ENCODE measurements at regions not wholly inside any gene's neighbourhood (a gene's known extent, or its start where the extent isn't known, plus 50 kb on each side); places are given as distances from the start of the nearest gene placed in this dataset.

DNA sequence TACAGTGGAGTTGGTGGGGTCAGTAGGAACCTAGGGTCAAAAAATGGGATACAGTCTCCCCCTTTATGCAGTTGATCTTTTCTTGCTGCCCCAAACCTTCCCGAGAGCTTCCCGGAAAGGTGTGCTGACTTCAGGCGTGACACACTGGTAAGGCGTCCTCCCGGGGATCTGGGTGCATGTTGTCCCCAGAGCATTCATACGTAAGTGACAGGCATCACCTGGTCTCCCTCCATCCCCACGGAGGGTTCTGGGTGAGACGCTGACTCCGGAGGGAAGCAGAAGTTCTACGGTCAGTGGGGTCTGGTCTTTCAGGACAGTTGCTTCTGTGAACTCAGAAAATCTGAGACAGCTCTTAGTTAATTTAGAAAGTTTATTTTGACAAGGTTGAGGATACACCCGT lies 159.6 kb upstream of the RTL1 start:
- Histone ChIP-seq H3K27me3 (ENCODE audit: insufficient read depth, low read depth) (peaks cover 4% of the 10 kb centered on the region; the same call in 1 of the 2 replicates), H4K20me1 (ENCODE audit: insufficient read depth) (no peaks in the 10 kb centered on the region), H3K4me1 (ENCODE audit: low read depth, poor library complexity, severe bottlenecking) (no peaks in the 10 kb centered on the region), H3K79me2 (ENCODE audit: insufficient read depth, low read depth) (no peaks in the 10 kb centered on the region), H3K4me2 (no peak overlapping the region), H3K4me3 (IDR thresholded peaks at IDR 0.05; ENCODE audit: insufficient read depth, low read depth, low read length) (no peak overlapping the region), H3K9ac (no peak overlapping the region), H3K27ac (no peak overlapping the region), H2AFZ (ENCODE audit: low read depth) (no peak overlapping the region), H3K36me3 (ENCODE audit: insufficient read depth) (no peaks in the 10 kb centered on the region)
- TF ChIP-seq, protein P1, sequence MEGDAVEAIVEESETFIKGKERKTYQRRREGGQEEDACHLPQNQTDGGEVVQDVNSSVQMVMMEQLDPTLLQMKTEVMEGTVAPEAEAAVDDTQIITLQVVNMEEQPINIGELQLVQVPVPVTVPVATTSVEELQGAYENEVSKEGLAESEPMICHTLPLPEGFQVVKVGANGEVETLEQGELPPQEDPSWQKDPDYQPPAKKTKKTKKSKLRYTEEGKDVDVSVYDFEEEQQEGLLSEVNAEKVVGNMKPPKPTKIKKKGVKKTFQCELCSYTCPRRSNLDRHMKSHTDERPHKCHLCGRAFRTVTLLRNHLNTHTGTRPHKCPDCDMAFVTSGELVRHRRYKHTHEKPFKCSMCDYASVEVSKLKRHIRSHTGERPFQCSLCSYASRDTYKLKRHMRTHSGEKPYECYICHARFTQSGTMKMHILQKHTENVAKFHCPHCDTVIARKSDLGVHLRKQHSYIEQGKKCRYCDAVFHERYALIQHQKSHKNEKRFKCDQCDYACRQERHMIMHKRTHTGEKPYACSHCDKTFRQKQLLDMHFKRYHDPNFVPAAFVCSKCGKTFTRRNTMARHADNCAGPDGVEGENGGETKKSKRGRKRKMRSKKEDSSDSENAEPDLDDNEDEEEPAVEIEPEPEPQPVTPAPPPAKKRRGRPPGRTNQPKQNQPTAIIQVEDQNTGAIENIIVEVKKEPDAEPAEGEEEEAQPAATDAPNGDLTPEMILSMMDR (conservative IDR thresholded peaks at IDR 0.05; ENCODE audit: low read depth, low read length) = no peak

GRCh38 chr14:101064121-101064661 lies 160.7 kb upstream of the RTL1 start:
- no peak overlapping the region for H3K9ac ChIP-seq
- H3K4me2 ChIP-seq = no peak overlapping the region
- no peaks in the 10 kb centered on the region for H3K79me2 ChIP-seq (ENCODE audit: insufficient read depth, low read depth)
- no peaks in the 10 kb centered on the region for H3K4me1 ChIP-seq (ENCODE audit: low read depth, poor library complexity, severe bottlenecking)
- H4K20me1 ChIP-seq (ENCODE audit: insufficient read depth) = no peaks in the 10 kb centered on the region
- TF ChIP-seq, protein P1 (conservative IDR thresholded peaks at IDR 0.05; ENCODE audit: low read depth, low read length) = no peak
- no peak overlapping the region for H3K4me3 ChIP-seq (IDR thresholded peaks at IDR 0.05; ENCODE audit: insufficient read depth, low read depth, low read length)
- no peak overlapping the region for H3K27ac ChIP-seq
- no peak overlapping the region for H2AFZ ChIP-seq (ENCODE audit: low read depth)
- H3K27me3 ChIP-seq (ENCODE audit: insufficient read depth, low read depth) = peaks cover 7% of the 10 kb centered on the region
- H3K36me3 ChIP-seq (ENCODE audit: insufficient read depth) = no peaks in the 10 kb centered on the region

GRCh38 chr14:101064718-101065117 lies 161.2 kb upstream of the RTL1 start:
- TF ChIP-seq, protein P1 (conservative IDR thresholded peaks at IDR 0.05; ENCODE audit: low read depth, low read length) = no peak
- H2AFZ ChIP-seq (ENCODE audit: low read depth) = no peak overlapping the region
- no peaks in the 10 kb centered on the region for H3K79me2 ChIP-seq (ENCODE audit: insufficient read depth, low read depth)
- no peak overlapping the region for H3K4me2 ChIP-seq
- no peaks in the 10 kb centered on the region for H4K20me1 ChIP-seq (ENCODE audit: insufficient read depth)
- H3K4me1 ChIP-seq (ENCODE audit: low read depth, poor library complexity, severe bottlenecking) = no peaks in the 10 kb centered on the region
- no peak overlapping the region for H3K4me3 ChIP-seq (IDR thresholded peaks at IDR 0.05; ENCODE audit: insufficient read depth, low read depth, low read length)
- no peaks in the 10 kb centered on the region for H3K36me3 ChIP-seq (ENCODE audit: insufficient read depth)
- H3K27ac ChIP-seq = no peak overlapping the region
- no peak overlapping the region for H3K9ac ChIP-seq
- peaks cover 8% of the 10 kb centered on the region for H3K27me3 ChIP-seq (ENCODE audit: insufficient read depth, low read depth)

- TF ChIP-seq, protein P1 (conservative IDR thresholded peaks at IDR 0.05; ENCODE audit: low read depth, low read length) = no peak
- Histone ChIP-seq H3K4me1 (ENCODE audit: low read depth, poor library complexity, severe bottlenecking) (no peaks in the 10 kb centered on the region), H3K27me3 (ENCODE audit: insufficient read depth, low read depth) (peaks cover 13% of the 10 kb centered on the region), H3K79me2 (ENCODE audit: insufficient read depth, low read depth) (no peaks in the 10 kb centered on the region), H3K36me3 (ENCODE audit: insufficient read depth) (no peaks in the 10 kb centered on the region), H3K4me3 (IDR thresholded peaks at IDR 0.05; ENCODE audit: insufficient read depth, low read depth, low read length) (no peak overlapping the region), H3K4me2 (no peak overlapping the region), H3K9ac (no peak overlapping the region), H4K20me1 (ENCODE audit: insufficient read depth) (no peaks in the 10 kb centered on the region), H2AFZ (ENCODE audit: low read depth) (no peak overlapping the region), H3K27ac (no peak overlapping the region)
These were observed 161.7 kb upstream of the RTL1 start for GRCh38 chr14:101065246-101065645.
